HepG2 (cell line): ENCODE measurements at regions not wholly inside any gene's neighbourhood (a gene's known extent, or its start where the extent isn't known, plus 50 kb on each side); places are given as distances from the start of the nearest gene placed in this dataset.
A peak's percentile ranks its signal among the peaks of the same experiment; 100 is the strongest.

Experiments
- HOXA9 ChIP-seq: sonication (generic); formaldehyde crosslinking; IDR thresholded peaks from 2 replicates; pipeline ENCODE4 v1.8.1; 2022; ENCODE audit warnings: missing genetic modification reagents, mild to moderate bottlenecking, moderate library complexity, borderline replicate concordance
- KLF9 ChIP-seq: IDR thresholded peaks from 2 replicates; pipeline ENCODE4 v1.6.1; 2016; ENCODE audit warnings: low read depth
- NFAT5 ChIP-seq: sonication (generic); formaldehyde crosslinking; IDR thresholded peaks from 2 replicates; pipeline ENCODE4 v1.4.0; 2020; ENCODE audit warnings: missing genetic modification reagents
- NFE2L1 ChIP-seq: sonication (generic); formaldehyde crosslinking; IDR thresholded peaks from 2 replicates; pipeline ENCODE4 v1.4.0; 2020; ENCODE audit warnings: missing genetic modification reagents, mild to moderate bottlenecking, borderline replicate concordance
- POLR2A ChIP-seq, 2 experiments: IDR thresholded peaks; 2 replicates each; pipeline ENCODE4 v1.6.1; 2011; ENCODE audit warnings: low read depth in 2 of 2, low read length in 2 of 2, mild to moderate bottlenecking in 1 of 2, moderate library complexity in 1 of 2; ENCODE audit not compliant: insufficient read depth in 1 of 2
- SOX5 ChIP-seq: IDR thresholded peaks from 2 replicates; pipeline ENCODE4 v1.6.1; 2016; ENCODE audit warnings: borderline replicate concordance
- THAP8 ChIP-seq: sonication (generic); formaldehyde crosslinking; IDR thresholded peaks from 2 replicates; pipeline ENCODE4 v1.5.1; 2020; ENCODE audit warnings: missing genetic modification reagents, mild to moderate bottlenecking, borderline replicate concordance
- ZFP36 ChIP-seq: fragments of 150-350 bp; IDR thresholded peaks from 2 replicates; pipeline ENCODE4 v1.6.1; 2018; ENCODE audit warnings: borderline replicate concordance, low read length, low read depth; ENCODE audit not compliant: partially characterized antibody
- ZFP36L1 ChIP-seq: sonication (generic); formaldehyde crosslinking; IDR thresholded peaks from 2 replicates; pipeline ENCODE4 v1.8.0; 2022; ENCODE audit warnings: mild to moderate bottlenecking, missing genetic modification reagents, moderate library complexity
- ZMYM3 ChIP-seq: sonication (generic); formaldehyde crosslinking; IDR thresholded peaks from 2 replicates; pipeline ENCODE4 v1.5.1; 2020; ENCODE audit warnings: mild to moderate bottlenecking, missing genetic modification reagents
- ZNF10 ChIP-seq: sonication (generic); formaldehyde crosslinking; IDR thresholded peaks from 2 replicates; pipeline ENCODE4 v1.4.0; 2020; ENCODE audit warnings: mild to moderate bottlenecking, low read depth, missing genetic modification reagents, borderline replicate concordance
- ZSCAN5A ChIP-seq: sonication (generic); formaldehyde crosslinking; IDR thresholded peaks from 2 replicates; pipeline ENCODE4 v1.8.0; 2022; ENCODE audit warnings: mild to moderate bottlenecking, missing genetic modification reagents, borderline replicate concordance

- TF ChIP-seq NFAT5 (CRISPR knock-in tag) (no peak), ZFP36 (no peak), SOX5 (CRISPR knock-in tag) (peak; percentile 95), KLF9 (CRISPR knock-in tag) (peak; percentile 84), ZMYM3 (CRISPR knock-in tag) (peak; percentile 80; the same call in 1 of the 2 replicates), HOXA9 (CRISPR knock-in tag) (no peak), ZSCAN5A (CRISPR knock-in tag) (no peak), THAP8 (CRISPR knock-in tag) (no peak), NFE2L1 (no peak), ZNF10 (no peak), POLR2A (IDR thresholded peaks at IDR 0.05; ENCODE audit: insufficient read depth in 1 of 2, low read depth in 2 of 2, low read length in 2 of 2) (no peak), ZFP36L1 (CRISPR knock-in tag) (peak; percentile 89; the same call in 1 of the 2 replicates)
These were observed 59.2 kb upstream of the PIM1 start (continued) for GRCh38 chr6:37110500-37111461.
